ENCODE measurements at regions not wholly inside any gene's neighbourhood (a gene's known extent, or its start where the extent isn't known, plus 50 kb on each side); places are given as distances from the start of the nearest gene placed in this dataset.
A peak's percentile ranks its signal among the peaks of the same experiment; 100 is the strongest.
"Not testable (repeated sequence)": the region's sequence is repeated elsewhere in the genome, so short reads cannot be mapped to it uniquely, and the experiment has no call there.

- no peak for DNase-seq
These were observed 64.2 kb downstream of the DACT2 start for GRCh38 chr6:168255283-168255881.

- no peak for DNase-seq
These were observed 67.3 kb downstream of the DACT2 start for GRCh38 chr6:168252267-168252666.

- DNase-seq, result no peak
These were observed 69.3 kb downstream of the DACT2 start for GRCh38 chr6:168250250-168250649.

GRCh38 chr6:168249746-168250145, 69.8 kb downstream of the DACT2 start:
- no peak for DNase-seq

- DNase-seq, result no peak
These were observed 71.4 kb downstream of the DACT2 start for GRCh38 chr6:168248148-168248620.

GRCh38 chr6:168247443-168248147, 72.0 kb downstream of the DACT2 start:
- DNase-seq, result peak; percentile 82

GRCh38 chr6:168244961-168245551, 74.5 kb downstream of the DACT2 start:
- DNase-seq, result peak; percentile 19

GRCh38 chr6:168243812-168244376, 75.7 kb downstream of the DACT2 start:
- DNase-seq, result no peak

- no peak for DNase-seq
These were observed 76.7 kb downstream of the DACT2 start for GRCh38 chr6:168242940-168243225.

- DNase-seq, result no peak
These were observed 77.3 kb downstream of the DACT2 start for GRCh38 chr6:168242111-168242939.

GRCh38 chr6:168240160-168240559, 79.4 kb downstream of the DACT2 start:
- DNase-seq, result no peak

GRCh38 chr6:168239044-168239773, 80.4 kb downstream of the DACT2 start:
- no peak for DNase-seq

GRCh38 chr6:168238159-168238909, 81.2 kb downstream of the DACT2 start:
- DNase-seq, result no peak

GRCh38 chr6:168233875-168234213, 85.7 kb downstream of the DACT2 start:
- not testable (repeated sequence) for DNase-seq

GRCh38 chr6:168232989-168233874, 86.3 kb downstream of the DACT2 start:
- DNase-seq, result no peak

- DNase-seq, result no peak
These were observed 87.0 kb downstream of the DACT2 start for GRCh38 chr6:168232528-168232927.

GRCh38 chr6:168232062-168232461, 87.5 kb downstream of the DACT2 start:
- no peak for DNase-seq

GRCh38 chr6:168231393-168231957, 88.1 kb downstream of the DACT2 start:
- no peak for DNase-seq

GRCh38 chr6:168229368-168229752, 90.2 kb downstream of the DACT2 start:
- no peak for DNase-seq

GRCh38 chr6:168228676-168229367, 90.8 kb downstream of the DACT2 start:
- DNase-seq, result no peak
